Glomerular visceral epithelial cell (primary cell): ENCODE measurements at regions not wholly inside any gene's neighbourhood (a gene's known extent, or its start where the extent isn't known, plus 50 kb on each side); places are given as distances from the start of the nearest gene placed in this dataset.
"Not testable (repeated sequence)": the region's sequence is repeated elsewhere in the genome, so short reads cannot be mapped to it uniquely, and the experiment has no call there.

Experiments
- DNase-seq: peaks from one replicate; pipeline ENCODE4 v3.0.0-alpha.2; 2016; ENCODE audit errors: extremely low spot score

- no peak for DNase-seq
Observed at GRCh38 chr10:33790521-33791271, 456.2 kb upstream of the NRP1 start.

DNA sequence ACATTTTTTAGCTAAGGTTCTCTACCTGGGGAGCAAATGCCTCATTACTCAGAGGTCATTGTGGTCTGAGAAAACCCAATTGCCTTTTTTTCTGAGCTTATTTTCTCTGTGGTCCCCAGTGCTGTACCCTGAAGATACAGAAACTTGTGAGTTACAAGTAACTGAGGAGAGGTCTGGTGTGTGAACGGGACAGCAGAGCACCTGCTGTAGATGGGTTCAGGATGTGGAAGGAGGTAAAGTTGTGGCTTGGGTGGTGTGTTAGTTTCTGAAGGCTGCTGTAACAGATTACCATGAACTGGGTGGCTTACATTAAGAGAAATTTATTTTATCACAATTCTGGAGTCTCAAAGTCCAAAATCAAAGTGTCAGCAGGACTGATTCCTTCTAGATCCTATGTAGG, 449.1 kb upstream of the NRP1 start:
- no peak for DNase-seq

DNA sequence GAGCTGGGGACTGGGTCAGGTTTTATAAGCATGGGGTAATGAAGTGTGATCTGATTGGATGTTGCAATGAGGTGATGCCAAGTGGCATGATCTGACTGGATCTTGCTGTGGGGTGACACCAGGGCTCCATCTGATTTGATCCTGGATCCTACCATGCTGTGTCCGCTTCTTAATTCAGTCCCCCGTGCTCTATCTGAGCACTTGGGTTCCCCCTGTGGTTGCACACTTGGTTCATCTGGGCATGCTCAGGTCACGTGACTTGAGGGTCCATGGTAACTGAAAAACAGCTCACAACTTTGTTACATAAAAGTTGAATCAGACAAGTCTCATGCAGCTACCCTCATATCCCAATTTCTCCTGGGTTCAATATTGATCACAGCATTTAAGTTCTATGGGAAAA, 448.6 kb upstream of the NRP1 start:
- DNase-seq: no peak

DNA sequence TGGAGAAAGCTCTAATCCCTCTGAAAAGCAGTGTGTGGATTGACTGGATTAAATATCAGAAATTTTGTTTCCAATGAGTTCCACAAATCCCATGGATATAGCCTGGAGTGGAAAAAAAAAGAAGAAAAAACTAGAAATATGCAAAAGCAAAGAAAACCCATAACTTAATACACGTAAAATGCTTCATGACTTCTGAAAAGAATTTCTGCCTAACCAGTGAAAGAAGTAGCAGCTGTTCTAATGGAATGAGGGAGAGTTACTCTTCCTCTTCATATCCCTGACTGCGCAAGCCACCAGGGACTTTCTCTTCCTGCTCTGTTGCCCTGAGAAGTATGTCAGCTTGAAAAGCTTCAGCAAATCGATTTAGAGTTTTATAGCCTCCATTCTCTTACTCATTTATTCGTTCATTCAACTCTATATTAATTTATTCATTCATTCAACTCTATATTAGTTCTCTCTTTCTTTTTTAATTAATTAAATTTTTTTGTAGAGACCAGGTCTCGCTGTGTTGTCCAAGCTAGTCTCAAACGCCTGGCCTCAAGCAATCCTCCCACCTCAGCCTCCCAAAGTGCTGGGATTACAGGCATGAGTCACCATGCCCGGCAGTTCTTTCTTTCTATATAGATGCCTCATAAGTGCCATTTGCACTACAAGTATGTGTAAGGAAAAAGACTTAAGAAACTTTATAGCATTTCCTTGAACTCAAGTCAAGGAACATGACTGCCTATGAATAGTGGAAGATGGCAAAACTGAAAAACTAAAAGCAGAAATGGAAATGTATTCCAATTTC, 447.3 kb upstream of the NRP1 start:
- DNase-seq: no peak

DNA sequence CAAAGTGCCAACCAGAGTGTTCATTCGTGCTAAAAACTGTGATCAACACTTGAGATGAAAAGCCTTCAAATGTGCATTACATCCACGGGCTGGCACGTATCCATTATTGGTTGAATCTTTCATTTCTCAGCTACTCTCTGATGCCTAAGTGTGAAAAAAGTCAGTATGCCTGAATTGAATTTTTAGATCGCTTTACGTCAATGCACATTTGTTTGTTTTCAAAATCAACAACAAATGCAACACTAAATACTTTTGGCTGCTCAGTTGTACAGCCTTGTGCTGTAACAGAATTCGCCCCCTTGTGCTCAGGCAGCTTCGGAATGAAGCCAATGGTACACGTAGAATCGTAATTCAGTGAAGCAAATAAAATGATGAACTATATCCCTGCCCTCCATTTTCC, 446.5 kb upstream of the NRP1 start:
- no peak for DNase-seq

- no peak for DNase-seq
Observed at GRCh38 chr10:33777223-33777622, 442.8 kb upstream of the NRP1 start.

GRCh38 chr10:33776419-33777070, 442.1 kb upstream of the NRP1 start:
- DNase-seq: no peak

- DNase-seq: no peak
Observed at GRCh38 chr10:33774857-33775256, 440.4 kb upstream of the NRP1 start.

GRCh38 chr10:33773886-33774480, 439.5 kb upstream of the NRP1 start:
- DNase-seq: no peak

DNA sequence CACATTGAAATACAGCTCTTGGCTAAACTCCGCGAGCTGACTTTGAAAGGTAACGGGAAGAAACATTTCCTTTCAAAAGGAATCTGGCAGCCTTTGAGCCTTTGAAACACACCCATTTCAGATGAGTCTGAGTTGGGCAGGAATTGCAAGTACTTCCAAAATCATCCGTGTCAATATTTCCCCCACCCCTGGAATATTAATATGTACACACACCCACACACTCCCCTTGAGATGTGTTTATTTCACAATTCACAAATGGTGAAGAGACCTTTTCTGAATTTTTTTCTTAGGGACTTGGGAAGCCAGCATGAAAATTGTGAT, 438.7 kb upstream of the NRP1 start:
- no peak for DNase-seq

- DNase-seq: no peak
Observed at GRCh38 chr10:33772370-33773252, 438.1 kb upstream of the NRP1 start.

GRCh38 chr10:33771856-33772255, 437.4 kb upstream of the NRP1 start:
- DNase-seq: not testable (repeated sequence)

DNA sequence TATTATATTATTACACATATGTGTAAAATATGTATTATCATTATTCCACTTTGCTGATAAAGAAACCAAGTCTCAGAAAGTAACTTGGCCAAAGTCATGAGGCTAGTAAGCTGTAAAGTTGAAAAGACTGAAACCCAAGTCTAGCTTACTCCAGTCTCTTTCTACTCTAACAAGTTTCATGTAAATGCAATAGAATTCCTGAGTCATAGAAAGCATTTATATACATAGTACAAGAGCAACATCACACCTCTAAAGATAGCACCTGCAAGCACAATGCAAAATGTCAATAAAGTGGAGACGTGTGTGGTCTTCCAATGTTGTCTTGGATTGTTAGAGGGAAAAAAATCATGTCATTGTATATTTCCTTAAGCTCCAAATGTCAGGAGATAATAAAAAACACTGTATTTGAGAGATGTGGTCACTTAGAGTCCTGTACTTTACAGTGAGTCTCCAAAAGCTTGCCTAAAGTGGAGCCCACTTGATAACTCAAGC, 430.3 kb upstream of the NRP1 start:
- DNase-seq: no peak

DNA sequence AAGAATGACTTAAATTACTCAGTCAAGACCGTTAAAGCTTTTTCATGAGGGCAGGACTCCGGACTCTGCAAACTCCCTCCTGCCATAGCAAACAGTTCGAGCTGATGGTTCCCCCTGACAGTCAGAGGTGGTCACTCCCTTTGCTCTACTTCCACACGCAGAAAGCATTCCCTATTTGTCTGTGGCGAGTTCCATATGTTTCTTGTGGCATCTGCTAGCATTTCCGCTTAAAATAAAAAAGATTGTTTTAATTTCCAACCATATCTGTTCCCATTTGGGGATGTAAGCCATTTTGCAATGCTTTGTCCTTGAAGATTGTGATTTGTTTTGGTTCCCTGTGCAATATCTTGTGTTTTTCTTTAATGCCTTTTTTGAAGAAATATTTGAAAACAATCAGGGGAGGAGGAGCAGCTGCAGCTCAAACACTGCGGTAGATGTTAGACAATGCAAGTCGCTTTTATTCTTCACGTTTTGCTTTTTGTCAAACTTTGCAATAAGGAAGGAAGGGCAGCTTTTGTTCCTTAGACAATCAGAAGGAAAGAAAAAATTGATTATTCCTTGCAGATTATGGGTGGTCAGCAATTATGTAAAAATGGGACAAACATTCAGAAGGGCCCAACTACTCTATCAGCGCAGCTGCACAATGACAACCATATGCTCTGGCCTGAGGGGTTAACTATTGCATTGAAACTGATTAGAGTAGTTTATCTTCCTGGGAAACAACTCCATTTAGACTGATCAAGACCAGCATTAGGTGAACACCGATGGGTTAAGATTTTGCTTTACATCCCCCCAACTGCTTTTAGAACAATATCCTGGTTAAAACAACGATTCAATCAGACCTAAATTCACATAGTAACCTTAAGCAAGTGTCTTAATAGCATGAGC, 425.8 kb upstream of the NRP1 start:
- no peak for DNase-seq

DNA sequence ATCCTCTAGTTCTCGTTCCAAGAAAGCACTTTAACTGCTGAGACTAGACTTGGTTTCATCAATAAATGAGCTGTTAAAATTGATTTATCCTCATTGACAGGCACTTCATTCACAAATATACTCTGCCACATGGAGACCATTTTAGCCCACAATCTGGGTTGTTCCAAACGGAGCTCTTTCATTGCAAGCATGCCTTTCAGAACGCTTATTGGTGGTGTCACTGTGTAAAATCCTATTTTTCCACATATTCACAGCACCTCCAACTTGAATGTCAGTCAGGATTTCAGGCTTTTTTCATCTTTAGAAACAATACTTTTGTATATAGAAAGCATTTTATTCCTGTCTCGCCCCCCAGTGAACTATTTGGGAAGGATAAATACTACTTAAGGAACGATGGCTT, 424.7 kb upstream of the NRP1 start:
- DNase-seq: no peak

DNA sequence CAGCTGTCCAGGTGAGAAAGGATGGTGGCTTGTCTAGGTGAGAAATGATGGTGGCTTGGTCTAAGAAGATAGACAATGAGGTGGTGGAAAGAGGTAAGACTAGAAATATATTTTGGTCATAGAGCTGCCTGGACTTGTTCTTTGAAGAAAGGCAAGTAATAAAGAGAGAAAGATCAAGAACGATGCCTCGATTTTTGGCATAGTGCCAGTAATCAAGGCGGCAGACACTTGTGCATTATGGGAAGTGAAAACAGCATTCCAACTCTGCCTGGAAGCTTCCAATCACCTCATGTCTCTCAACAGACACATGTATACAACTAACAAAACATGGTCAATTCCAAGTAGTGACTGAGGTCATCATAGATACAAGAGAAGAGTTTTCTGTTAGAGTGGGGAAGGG, 423.8 kb upstream of the NRP1 start:
- no peak for DNase-seq

DNA sequence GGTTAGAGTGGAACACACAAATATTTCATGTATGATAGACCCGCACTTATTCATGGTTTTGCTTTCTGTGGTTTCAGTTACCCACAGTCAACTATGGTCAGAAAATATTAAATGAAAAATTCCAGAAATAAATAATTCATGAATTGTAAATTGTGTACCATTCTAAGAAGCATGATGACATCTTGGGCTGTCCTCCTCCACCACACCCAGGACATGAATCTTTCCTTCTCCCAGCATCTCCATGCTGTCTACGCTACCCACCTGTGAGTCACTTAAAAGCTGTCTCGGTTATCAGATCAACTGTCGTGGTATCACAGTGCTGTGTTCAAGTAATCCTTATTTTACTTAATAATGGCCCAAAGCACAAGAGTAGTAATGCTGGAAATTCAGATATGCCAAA, 419.6 kb upstream of the NRP1 start:
- DNase-seq: no peak

GRCh38 chr10:33753389-33753788, 418.9 kb upstream of the NRP1 start:
- no peak for DNase-seq

- no peak for DNase-seq
Observed at GRCh38 chr10:33749790-33750189, 415.3 kb upstream of the NRP1 start.

DNA sequence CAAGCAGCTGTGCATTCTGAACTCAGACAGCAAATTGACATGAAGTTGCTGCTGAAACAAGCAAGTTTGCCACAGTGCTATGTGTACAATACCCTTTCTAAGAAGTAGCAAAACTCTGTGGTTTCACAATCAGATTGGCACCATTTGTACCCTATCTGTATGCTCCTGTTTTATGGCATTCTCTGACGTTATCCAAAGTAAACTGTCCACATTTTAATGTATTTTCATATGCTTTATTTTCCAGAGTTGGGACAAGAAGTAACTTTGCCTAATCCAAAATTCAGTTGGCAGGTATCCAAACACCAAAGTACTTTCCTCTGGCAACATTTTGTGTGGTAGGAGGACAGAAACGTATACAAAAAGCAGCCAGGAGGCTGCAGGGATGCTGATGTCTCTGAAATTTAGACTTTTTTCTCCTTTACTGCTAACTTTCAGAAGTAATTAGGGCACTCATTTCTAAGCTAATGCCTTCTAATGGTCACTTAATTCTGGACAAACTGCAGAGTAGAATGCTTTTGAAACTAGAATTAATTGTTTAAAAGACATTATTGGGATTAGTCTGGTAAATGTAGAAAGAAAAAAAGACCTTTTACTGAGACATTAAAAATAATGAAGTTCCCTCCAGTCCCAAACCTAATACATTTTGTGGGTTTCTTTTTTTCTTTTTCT, 414.7 kb upstream of the NRP1 start:
- DNase-seq: no peak
